Endothelial cell of hepatic sinusoid (primary cell): ENCODE measurements at regions not wholly inside any gene's neighbourhood (a gene's known extent, or its start where the extent isn't known, plus 50 kb on each side); places are given as distances from the start of the nearest gene placed in this dataset.

Experiments used
- in situ Hi-C: cut with HindIII; loops from 2 replicates; pipeline ENCODE4 v1.10.0; 2017; ENCODE audit warnings: low sequenced_read_pairs

DNA sequence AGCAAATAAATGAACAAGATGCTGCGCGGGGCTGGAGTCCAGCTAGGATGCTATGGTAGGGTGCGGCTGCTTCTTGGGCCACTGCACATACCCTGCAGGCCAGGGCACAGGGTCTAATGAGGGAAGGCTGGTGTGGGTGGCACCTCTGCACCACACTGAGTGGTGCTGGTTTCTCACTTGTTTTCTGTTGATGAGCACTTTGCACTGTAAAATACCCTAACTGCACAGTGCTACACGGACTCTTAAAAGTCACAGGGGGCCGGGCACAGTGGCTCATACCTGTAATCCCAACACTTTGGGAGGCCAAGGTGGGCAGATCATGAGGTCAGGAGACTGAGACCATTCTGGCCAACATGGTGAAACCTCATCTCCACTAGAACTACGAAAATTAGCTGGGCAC lies 52.7 kb upstream of the DMRT1 start:
- in situ Hi-C loops = no loop called here
